RPMI8226 (cell line): ENCODE measurements at regions not wholly inside any gene's neighbourhood (a gene's known extent, or its start where the extent isn't known, plus 50 kb on each side); places are given as distances from the start of the nearest gene placed in this dataset.

Source experiments
- DNase-seq: peaks from one replicate; pipeline ENCODE4 v3.0.0-alpha.2; 2015

DNA sequence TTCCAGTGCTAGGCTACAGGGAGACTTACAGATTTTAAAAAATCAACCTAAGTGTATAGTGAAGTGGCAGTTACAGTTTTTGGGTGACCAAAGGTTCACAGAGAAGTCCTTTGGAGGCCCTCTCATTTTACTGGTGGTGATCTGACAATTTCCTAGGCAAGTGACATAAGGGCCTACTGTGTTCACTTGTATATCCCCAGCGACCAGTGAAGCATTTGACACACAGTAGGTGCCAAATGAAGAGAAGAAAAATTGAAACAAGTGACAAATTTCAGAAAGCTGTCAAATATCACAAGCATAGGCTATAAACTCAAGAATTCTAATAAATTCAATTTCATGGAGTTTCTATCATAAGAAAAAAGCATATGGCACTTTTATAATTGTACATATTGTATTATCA lies 89.5 kb downstream of the RPL22L1 start:
- no peak for DNase-seq

DNA sequence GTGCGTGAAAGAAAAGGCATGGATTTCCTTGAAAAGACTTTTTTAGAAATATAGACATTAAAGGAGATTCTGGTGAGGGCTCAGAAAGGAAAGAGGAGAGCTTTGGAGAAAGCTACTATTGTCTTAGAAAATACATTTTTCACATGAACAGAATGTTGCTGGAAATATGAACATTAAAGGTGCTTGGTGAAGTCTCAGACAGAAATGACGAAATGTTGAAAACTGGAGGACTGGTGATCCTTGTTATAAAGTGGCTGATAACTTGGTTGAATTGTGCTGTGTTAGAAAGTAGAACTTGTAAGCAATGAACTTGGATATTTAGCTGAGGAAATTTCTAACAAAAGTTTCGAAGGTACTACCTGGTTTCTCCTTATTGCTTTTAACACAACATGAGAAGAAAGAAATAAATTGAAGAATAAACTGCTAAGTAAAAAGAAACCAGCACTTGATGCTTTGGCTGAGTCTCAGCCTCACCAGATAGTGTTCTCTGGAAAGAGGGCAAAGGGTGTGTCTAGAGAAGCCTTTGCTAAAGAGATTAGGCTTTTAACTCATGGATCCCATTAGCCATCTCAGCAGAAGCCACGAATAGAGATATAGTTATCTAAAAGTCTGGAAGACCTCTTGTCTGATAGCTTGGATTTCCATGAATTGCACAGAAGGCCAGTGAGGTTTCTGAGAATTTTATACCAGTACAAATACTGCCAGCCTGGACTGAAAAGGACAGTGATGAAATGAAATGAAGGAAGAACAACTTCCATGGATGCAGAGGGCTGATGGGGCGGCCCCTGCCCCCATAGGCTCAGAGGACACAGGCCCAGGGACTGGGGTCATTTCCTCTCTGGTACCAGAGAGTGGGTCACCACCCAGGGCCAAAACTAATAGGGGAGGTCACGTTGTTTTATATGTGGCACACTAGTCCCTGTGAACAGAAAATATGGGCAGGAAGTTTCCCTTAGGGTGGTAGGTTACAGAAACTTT lies 91.5 kb downstream of the RPL22L1 start:
- DNase-seq, result no peak

DNA sequence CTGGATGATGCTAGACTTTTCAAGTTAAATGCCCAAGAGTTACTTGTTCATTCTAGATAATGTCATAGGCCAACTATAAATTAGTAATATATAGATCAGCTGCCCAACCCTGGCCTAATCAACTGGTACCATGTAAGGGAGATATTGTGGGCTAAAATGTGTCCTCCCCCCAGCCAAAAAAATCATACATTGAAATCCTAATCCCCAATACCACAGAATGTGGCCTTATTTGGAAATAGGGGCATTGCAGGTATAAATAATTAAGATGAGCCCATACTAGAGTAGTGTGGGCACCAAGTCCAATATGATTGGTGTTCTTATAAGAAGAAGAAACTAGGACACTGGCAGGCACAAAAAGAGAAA lies 92.5 kb downstream of the RPL22L1 start:
- no peak for DNase-seq

DNA sequence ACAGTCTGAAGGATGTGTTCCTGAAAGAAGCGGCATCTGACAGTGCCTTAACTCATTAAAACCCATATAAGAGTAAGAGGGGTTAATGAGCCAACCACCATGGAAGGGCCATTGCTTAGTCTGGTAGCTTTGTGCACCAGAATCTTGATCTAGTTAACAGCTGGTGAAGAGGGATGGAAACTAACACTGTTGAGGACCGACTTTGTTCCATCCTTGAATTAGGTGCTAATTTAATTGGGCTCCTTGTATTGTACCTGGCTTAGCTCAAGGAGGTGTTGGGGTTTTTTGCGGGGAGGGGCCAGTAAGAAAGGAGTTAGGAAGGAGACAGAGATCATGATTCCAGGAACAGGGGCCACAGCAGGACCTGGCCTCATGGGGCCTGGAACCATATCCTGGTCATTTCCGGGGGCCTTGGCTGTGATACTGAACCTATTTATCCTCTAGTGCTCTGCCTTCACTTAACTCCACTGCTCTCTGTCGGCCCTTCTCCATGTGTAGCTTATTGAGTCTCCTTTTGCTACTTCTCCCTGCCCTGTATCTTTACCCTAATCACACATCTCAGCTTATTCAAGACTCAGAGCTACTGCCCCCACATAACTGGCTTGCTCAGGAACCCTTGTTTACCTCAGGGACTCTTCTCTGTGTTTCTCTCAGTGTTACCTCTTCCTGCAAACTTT lies 93.0 kb downstream of the RPL22L1 start:
- DNase-seq, result no peak

DNA sequence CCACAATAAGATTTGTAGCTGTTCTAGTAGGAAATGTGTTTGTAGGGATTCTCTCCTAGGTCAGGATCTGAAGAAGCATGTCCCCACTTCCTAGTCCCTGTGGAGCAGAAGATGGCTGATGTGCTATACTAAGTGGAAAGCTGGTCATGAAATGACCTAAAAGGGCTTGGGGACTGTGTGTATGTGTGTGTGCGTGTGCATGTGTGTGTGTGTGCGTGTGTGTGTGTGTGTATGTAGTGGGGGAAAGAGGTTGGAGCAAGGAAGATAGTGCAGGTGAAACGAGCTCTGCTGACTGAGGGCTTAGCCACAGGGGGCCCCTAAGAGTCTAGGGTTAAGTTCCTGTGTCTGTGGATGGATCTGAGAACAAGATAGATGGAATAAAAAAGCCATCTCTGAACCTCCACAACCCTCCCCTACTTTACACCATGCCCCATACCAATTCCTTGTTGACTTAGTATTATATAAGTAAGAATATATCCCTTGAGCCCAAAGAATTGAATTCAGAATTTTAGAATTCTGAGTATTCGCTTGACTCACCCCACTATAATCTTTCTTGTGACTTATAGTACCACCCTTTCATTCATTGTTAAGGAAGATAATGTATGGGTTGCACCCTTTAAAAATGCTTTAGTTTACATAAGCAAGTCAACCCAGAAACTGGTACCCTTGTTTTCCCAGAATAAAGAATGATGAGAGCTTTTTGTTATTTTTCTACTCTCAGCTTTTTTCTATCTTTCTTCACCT lies 96.1 kb downstream of the RPL22L1 start:
- DNase-seq, result no peak

DNA sequence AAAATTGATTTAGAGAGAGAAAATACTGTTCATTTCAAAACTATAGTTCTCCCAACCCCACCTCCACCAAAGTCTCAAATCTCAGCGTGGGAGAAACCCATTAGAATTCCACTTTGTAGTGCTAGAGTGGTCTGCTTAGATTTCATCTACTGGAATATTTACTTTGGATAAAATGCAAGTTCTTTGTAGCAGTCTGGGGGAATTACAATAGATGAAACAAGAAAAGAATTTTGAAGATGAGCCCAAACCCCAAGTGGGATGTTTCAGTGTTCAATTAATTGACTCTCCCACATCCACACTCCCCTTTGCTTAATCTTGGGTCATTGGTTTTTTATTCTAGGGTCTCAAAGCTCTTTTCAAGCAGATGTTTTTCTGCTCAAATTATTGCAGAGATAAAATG lies 97.8 kb downstream of the RPL22L1 start:
- DNase-seq, result no peak

DNA sequence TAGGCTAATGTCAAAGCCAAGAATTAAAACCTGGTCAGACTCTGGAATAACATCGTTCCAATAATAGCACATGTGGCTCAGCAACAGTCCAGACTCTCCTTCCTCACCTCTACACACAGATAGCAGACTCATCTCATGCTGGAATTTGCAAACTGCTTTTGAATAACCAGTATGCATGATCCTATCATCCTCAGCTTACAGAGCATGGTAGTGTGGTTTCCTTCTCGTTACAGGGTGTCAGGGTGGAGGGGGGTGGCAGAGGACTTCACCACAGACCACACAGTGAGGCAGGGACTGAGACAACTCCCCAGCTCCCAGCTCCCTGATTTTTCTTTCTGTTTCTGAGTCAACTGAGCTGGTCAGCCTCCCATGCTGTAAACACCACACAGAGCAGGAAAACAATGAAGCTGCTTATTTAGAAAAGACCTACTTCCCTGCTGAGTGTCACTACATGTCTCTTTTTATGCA lies 101.6 kb downstream of the RPL22L1 start:
- no peak for DNase-seq

DNA sequence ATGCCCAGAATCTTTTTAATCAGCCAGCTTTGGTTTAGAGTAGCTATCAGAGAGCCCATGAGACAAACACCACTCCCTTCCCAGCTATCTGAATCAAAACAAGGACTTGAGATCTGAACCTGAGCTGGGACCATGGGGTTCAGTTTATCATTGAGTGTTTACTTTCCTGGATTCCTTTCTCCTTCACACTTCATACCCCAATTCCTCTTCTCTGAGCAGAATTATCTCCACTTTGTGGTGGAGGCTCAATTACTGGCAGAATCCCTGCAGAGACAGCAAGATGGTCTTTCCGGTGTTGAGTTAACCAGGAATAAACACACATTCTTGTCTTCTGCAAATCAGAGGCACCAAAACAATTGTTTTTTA lies 102.4 kb downstream of the RPL22L1 start:
- no peak for DNase-seq

DNA sequence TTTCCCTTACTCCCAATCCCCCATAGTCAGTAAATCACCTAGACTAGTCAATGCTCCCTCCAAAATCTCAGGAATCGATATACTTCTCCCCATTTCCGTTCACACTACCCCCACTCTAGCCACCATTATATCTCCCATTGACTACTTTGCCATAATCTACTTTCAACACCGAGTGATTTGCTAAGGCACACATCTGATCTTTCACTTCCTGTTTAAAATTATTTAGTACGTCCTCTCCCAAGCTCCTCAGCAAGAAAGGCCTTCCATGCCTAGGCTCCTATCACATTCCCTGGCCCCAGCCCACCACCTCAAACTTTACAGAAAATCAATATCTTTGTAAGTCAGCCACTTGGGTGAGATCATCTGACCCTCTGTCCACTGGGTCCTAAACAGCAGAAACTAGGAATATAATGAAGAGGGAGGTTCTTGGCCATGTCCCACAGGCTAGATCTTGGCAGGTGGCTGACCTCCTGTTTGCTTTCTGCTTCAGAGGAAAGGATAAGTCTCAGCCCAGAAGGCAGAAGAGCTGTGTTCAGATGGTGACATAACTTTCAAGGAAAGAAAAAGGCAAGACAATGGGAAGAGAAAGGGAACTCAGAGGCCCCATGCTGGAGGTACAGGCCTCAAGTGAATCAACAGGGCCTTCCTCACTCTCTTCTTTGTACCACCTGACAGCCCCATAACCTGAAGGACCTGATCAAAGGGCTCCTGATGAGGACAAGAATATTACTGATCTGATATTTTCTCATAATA lies 103.0 kb downstream of the RPL22L1 start:
- no peak for DNase-seq

DNA sequence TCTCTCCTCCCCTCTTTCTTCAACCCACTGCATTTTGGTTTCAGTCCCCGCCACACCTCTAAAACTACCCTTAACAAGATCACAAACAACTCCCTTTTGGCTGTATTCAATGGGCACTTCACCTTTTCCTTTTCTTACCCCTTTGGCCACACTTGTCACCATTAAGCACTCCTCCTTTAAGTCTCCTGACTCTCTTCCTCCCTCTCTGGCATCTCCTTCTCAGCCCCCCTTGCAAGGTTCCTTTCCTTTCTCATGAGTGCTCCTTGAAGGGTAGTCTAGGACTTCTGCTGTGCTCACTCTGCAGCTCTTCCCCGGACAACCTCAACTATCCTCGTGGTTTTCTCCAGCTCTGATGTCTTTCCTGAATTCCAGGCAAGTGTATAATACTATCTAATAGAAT lies 103.7 kb downstream of the RPL22L1 start:
- DNase-seq, result no peak

DNA sequence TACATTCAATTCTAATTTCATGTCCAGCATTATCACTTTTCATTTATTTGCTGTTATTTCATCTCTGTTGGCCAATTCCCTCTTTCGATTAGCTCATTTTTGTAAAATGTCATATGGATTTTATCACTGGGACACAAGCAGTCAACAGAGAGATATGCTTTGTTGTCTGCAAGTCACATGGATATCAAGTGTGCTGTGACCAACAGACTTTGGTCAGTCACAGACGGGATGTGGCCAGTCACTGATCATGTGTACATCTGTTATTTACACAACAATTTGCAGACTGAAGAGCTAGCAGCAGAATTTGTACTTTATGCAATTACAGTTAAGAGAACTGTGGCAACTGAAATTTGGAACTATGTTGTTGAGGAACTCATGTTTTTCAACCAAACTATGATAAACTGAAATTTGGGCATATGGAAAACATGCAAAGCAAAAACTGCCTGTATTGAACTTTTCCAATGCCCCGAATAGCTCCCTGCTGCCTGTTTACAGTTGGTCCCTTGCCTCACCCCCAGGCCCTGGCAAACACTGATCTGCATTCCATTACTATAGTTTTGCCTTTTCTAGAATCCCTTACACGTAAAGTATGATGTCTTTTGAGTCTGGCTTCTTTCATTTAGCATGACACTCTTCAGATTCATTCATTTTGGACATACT lies 104.4 kb downstream of the RPL22L1 start:
- DNase-seq, result no peak

DNA sequence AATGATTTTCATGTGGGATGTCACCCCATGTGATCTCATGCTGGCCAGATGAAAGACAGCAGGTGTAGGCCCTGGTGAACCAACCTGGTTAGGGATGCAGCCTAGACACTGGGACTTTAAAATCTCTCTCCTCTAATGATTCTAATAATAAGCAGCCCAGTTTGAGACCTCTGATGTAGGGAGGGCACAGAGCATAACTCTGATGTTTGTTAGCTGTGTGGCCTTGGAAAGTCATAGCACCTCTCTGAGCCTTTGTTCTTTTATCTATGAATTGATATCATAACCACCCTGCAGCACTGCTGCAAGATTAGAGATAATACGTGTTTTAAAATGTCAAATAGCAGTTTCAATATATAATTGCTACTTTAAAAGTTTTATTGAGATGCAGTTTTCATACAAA lies 106.0 kb downstream of the RPL22L1 start:
- DNase-seq, result no peak

DNA sequence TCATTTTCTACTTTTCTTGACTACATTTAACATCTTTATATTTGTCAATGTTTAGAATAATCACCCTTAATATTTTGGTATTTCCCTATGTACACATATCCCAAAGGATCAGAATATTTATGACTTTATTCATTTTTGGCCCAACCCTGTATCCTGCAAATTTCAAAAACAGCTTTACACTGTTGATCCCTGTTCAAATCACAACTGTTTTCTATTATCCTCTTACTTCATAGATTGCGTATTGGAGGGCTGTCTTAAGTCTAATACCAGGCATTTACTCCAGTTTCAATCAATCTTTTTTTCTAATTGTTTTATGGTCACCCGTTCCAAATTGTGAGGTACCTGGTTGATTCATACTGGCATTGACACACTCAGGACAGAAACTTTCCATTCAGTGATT lies 107.9 kb downstream of the RPL22L1 start:
- no peak for DNase-seq

DNA sequence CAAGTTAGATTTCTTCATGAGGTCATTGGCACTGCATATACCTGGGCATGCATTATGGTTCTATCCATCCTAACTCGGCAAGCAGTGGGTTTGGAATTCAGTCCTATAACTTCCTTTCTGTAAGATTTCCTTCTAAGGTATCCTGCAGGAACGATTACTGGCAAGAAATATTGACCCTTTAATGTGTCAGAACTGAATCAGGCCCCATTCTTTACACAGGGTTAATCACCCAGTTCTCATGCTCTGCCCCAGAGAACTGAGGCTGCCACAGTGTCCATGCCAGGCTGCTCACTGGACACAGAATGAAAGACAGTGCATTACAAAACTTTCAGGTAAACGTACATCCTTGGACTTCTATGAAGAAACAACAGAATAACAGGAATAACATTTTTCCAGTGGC lies 108.9 kb downstream of the RPL22L1 start:
- DNase-seq, result no peak

DNA sequence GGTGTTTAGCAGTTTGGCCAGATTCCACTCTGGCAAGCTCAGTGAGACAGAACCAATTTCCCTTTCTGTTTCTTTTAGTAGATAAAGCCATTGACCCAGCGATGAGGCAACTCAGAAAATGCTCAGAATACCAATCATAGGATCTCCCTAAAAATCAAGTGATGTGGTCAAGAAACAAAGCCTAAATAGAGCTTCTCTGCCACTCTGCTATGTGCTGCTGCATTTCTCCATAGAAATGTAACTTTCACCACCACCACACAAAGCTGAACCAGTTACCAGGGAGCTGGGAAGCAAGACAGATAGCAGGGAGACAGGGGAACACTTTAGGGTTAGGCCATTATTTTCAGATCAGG lies 109.8 kb downstream of the RPL22L1 start:
- DNase-seq, result no peak

DNA sequence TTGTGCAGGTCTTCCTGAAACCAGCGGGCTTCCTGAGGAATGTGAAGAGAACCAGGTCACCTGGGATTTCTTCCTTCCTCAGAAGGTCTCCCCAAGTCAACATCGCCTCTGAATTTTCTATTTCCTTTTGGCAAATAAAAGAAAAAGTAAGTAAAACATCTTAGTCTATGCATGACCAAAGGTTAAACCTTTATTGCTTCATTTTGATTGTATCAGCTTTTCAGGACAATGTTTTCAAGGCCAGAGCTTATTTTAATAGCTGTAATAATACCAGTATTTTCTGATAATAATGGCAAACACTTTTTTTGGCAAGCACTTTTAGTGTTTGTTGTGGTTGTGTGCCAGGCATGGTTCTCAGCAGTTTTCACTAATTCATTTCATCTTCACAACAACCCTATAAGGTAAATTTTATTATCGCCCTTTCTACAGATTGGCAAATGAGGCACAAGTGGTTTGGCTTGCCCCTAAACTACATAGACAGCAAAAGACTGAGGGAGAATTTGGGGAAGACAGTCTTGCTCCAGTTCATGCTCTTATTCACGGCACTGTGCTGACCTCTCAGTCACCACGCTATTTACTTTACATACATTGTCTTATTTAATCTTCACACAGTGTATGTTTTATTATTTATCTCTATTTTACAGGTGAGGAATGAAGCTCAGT lies 110.4 kb downstream of the RPL22L1 start:
- DNase-seq, result no peak

DNA sequence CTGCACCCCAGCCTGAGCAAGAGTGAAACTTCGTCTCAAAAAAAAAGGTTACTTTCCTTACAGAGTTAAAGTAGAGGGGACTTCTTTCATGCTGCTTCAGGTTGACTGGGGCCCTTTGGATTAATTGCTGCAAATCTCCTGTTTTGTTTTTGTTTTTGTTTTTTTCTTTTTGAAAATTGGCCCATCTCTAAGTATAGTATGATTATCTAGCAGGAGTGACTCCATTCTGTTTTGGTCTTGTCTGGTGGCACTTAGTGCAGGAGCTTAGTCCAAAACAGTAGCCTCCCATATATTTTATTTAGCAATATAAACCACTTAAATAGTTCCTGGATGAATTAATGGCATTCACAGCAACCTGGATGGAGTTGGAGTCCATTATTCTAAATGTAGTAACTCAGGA lies 113.0 kb downstream of the RPL22L1 start:
- no peak for DNase-seq

DNA sequence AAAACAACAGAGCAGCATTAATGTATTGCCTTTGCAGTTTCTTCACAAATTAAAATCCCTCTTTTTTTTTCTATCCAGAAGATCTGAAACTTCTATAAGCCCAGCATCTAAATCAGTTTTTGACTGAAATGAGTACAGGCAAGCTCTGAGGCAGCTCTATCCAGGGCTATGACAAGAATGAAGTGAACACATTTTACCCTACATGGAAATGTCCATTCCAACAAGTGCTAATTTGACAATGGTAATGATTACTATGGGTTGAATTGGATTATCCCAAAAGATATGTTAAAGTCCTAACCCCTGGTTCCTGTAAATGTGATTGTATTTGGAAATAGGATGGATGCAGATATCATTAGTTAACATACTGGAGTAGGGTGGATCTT lies 115.7 kb downstream of the RPL22L1 start:
- DNase-seq, result no peak

DNA sequence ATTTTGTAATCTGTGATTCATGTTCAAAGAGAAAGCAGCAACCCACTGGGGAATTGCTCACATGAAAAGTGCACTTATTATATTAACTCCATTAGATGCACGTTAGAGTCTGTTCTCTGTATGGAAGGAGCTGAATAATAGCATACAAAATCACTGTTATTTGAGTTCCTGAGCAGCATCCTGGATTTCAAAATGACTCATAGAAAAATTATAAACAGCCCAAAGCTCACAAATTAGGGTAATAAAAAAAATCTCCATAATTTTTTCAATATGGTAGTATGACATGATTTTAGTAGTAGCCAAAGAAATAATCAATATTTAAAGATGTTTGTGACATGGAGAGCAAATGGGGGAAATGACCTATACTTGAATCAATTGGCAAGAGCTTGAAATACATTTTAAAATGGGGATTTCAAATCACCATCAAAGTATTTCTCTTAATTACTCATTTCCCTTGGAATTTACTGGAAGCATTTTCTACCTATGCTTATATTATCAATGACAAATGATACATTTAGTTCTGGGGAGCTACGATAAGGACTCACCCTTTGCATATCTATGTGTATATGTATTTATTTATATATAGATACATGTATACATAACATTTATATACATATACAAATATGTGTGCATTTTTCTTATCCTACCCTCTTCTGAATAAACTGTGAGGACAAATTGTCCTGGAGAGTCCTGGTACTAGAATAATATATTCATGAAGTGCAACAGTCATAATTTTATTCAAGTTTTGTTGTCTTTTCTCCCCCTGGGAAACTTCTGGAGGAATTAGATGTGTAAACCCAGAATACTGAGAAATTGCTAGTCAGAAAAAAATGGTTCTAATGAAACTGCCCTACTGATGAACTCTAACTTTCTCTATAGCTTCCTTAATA lies 116.3 kb downstream of the RPL22L1 start:
- DNase-seq, result no peak

DNA sequence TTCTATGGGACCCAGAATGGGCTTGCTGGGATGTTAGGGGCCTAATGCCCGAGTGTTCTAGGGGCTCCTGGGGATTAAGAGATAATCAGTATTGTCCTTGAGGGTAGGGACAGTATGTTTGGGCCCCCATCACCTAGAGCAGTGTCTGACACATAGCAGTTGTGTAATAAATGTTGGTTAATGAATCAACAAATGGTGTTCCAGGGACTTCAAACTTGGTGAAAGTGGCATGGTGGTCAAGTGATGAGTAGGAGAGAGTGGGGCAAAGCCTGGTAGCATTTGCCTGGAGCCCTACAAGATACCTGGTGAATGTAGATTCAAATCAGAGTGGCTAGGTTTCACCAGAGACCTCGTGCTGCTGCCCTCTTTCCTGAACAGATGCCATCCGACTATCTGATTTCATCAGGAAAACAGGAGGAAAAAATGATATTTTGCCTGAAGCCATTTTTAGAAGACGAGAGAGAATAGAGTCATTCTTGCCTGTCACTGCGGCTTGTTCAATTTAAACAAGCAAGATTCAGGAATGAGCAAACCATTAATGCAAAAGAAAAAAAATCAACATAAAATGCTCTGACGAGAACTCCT lies 117.3 kb downstream of the RPL22L1 start:
- no peak for DNase-seq
